ENCODE measurements at regions not wholly inside any gene's neighbourhood (a gene's known extent, or its start where the extent isn't known, plus 50 kb on each side); places are given as distances from the start of the nearest gene placed in this dataset.

GRCh38 chr17:51374209-51374608, 113.9 kb downstream of the UTP18 start:
- no peak overlapping the region for H3K27ac ChIP-seq
- H3K79me2 ChIP-seq (ENCODE audit: low read depth), result no peaks in the 10 kb centered on the region
- CTCF ChIA-PET, result interaction anchor here (0.5 kb wide), 1 partner anchor 17 kb away, joined by 3 read pairs; no protein-coding TSS in a partner anchor
- peaks cover 63% of the 10 kb centered on the region for H3K27me3 ChIP-seq (ENCODE audit: insufficient read depth, low read depth)
- DNase-seq, result no peak
- POLR2A ChIA-PET (ENCODE audit: unreplicated experiment), result interaction anchor here (0.9 kb wide), 1 partner anchor 345 kb away, joined by 3 read pairs; no protein-coding TSS in a partner anchor
- H3K9me3 ChIP-seq (ENCODE audit: insufficient read depth, low read depth), result no peaks in the 10 kb centered on the region; the same call in 1 of the 2 replicates
- BruUV-seq (replicated peaks), result no TSS peak
- H3K4me2 ChIP-seq, result no peak overlapping the region
- H3F3A ChIP-seq (ENCODE audit: insufficient read depth, low read depth), result no peaks in the 10 kb centered on the region
- H3K36me3 ChIP-seq (ENCODE audit: low read depth), result no peaks in the 10 kb centered on the region
- H2AFZ ChIP-seq, result no peak overlapping the region
- TF ChIP-seq EZH2 (IDR thresholded peaks at IDR 0.05; ENCODE audit: low read depth), result no peak
- TF ChIP-seq CTCF (conservative IDR thresholded peaks at IDR 0.05), result no peak
- intact Hi-C loops (cut with micrococcal nuclease; ENCODE audit: unreplicated experiment), result loop anchor here (10.0 kb wide), 1 partner anchor 731 kb away; no protein-coding TSS in a partner anchor
- H3K4me1 ChIP-seq (replicated peaks; ENCODE audit: insufficient read depth), result no peaks in the 10 kb centered on the region
- H4K20me1 ChIP-seq (ENCODE audit: insufficient read depth), result no peaks in the 10 kb centered on the region
- no peaks in the 10 kb centered on the region for H3K9me2 ChIP-seq (ENCODE audit: insufficient read depth)
- no peak overlapping the region for H3K4me3 ChIP-seq

- intact Hi-C loops (cut with micrococcal nuclease; ENCODE audit: unreplicated experiment), result loop anchor here (10.0 kb wide), 1 partner anchor 729 kb away; no protein-coding TSS in a partner anchor
- no peaks in the 10 kb centered on the region for H3K4me1 ChIP-seq (replicated peaks; ENCODE audit: insufficient read depth)
These were observed 115.4 kb downstream of the UTP18 start for GRCh38 chr17:51375771-51376170.

GRCh38 chr17:51376739-51377138, 116.4 kb downstream of the UTP18 start:
- H3F3A ChIP-seq (ENCODE audit: insufficient read depth, low read depth), result no peaks in the 10 kb centered on the region
- H4K20me1 ChIP-seq (ENCODE audit: insufficient read depth), result no peaks in the 10 kb centered on the region
- POLR2A ChIA-PET (ENCODE audit: unreplicated experiment), result no interaction called here
- no peak overlapping the region for H3K4me2 ChIP-seq
- CTCF ChIA-PET, result no interaction called here
- peaks cover 74% of the 10 kb centered on the region for H3K27me3 ChIP-seq (ENCODE audit: insufficient read depth, low read depth)
- H3K4me3 ChIP-seq, result no peak overlapping the region
- H3K9me2 ChIP-seq (ENCODE audit: insufficient read depth), result 0 out of 2 replicates have a peak, but pooled peaks cover 3% of the 10 kb centered on the region
- H3K4me1 ChIP-seq (replicated peaks; ENCODE audit: insufficient read depth), result no peaks in the 10 kb centered on the region
- H3K27ac ChIP-seq, result no peak overlapping the region
- no TSS peak for BruUV-seq (replicated peaks)
- no peak for DNase-seq
- H3K9me3 ChIP-seq (ENCODE audit: insufficient read depth, low read depth), result no peaks in the 10 kb centered on the region; the same call in 1 of the 2 replicates
- no peak for TF ChIP-seq EZH2 (IDR thresholded peaks at IDR 0.05; ENCODE audit: low read depth)
- TF ChIP-seq CTCF (conservative IDR thresholded peaks at IDR 0.05), result no peak
- intact Hi-C loops (cut with micrococcal nuclease; ENCODE audit: unreplicated experiment), result loop anchor here (10.0 kb wide), 1 partner anchor 728 kb away; no protein-coding TSS in a partner anchor
- H2AFZ ChIP-seq, result no peak overlapping the region
- H3K79me2 ChIP-seq (ENCODE audit: low read depth), result no peaks in the 10 kb centered on the region
- H3K36me3 ChIP-seq (ENCODE audit: low read depth), result no peaks in the 10 kb centered on the region

More at GRCh38 chr17:51375771-51376170, 115.4 kb downstream of the UTP18 start:
- Histone ChIP-seq H2AFZ (no peak overlapping the region), H3K79me2 (ENCODE audit: low read depth) (no peaks in the 10 kb centered on the region), H3K9me2 (ENCODE audit: insufficient read depth) (no peaks in the 10 kb centered on the region), H3F3A (ENCODE audit: insufficient read depth, low read depth) (no peaks in the 10 kb centered on the region), H3K9me3 (ENCODE audit: insufficient read depth, low read depth) (no peaks in the 10 kb centered on the region; the same call in 1 of the 2 replicates), H3K4me2 (no peak overlapping the region), H3K36me3 (ENCODE audit: low read depth) (no peaks in the 10 kb centered on the region), H3K27me3 (ENCODE audit: insufficient read depth, low read depth) (peaks cover 66% of the 10 kb centered on the region), H3K27ac (no peak overlapping the region), H3K4me3 (no peak overlapping the region), H4K20me1 (ENCODE audit: insufficient read depth) (no peaks in the 10 kb centered on the region)
- no TSS peak for BruUV-seq (replicated peaks)
- TF ChIP-seq EZH2 (IDR thresholded peaks at IDR 0.05; ENCODE audit: low read depth) (no peak), CTCF (conservative IDR thresholded peaks at IDR 0.05) (no peak)
- DNase-seq, result no peak
- ChIA-PET CTCF (no interaction called here), POLR2A (ENCODE audit: unreplicated experiment) (no interaction called here)
